ENCODE measurements at regions not wholly inside any gene's neighbourhood (a gene's known extent, or its start where the extent isn't known, plus 50 kb on each side); places are given as distances from the start of the nearest gene placed in this dataset.
"Not testable (repeated sequence)": the region's sequence is repeated elsewhere in the genome, so short reads cannot be mapped to it uniquely, and the experiment has no call there.

GRCh38 chr9:138174954-138175353 is 297.4 kb downstream of the CACNA1B start:
- not testable (repeated sequence) for H3K27me3 Mint-ChIP-seq, H3K27ac Mint-ChIP-seq, H3K4me1 Mint-ChIP-seq, H3K4me3 Mint-ChIP-seq, H3K36me3 Mint-ChIP-seq, H3K9me3 Mint-ChIP-seq

- H3K36me3 Mint-ChIP-seq, H3K4me1 Mint-ChIP-seq, H3K27me3 Mint-ChIP-seq, H3K4me3 Mint-ChIP-seq, H3K27ac Mint-ChIP-seq, H3K9me3 Mint-ChIP-seq: not testable (repeated sequence)
Observed at GRCh38 chr9:138175354-138175753, 297.8 kb downstream of the CACNA1B start.

- not testable (repeated sequence) for H3K9me3 Mint-ChIP-seq, H3K36me3 Mint-ChIP-seq, H3K4me3 Mint-ChIP-seq
Observed at GRCh38 chr9:138177091-138177490, 299.5 kb downstream of the CACNA1B start.

GRCh38 chr9:138179003-138179402 is 301.4 kb downstream of the CACNA1B start:
- not testable (repeated sequence) for H3K9me3 Mint-ChIP-seq, H3K27me3 Mint-ChIP-seq, H3K4me3 Mint-ChIP-seq, H3K4me1 Mint-ChIP-seq, H3K36me3 Mint-ChIP-seq, H3K27ac Mint-ChIP-seq

More at GRCh38 chr9:138177091-138177490, 299.5 kb downstream of the CACNA1B start:
- not testable (repeated sequence) for H3K27me3 Mint-ChIP-seq, H3K4me1 Mint-ChIP-seq, H3K27ac Mint-ChIP-seq

GRCh38 chr9:138179671-138180070 is 302.1 kb downstream of the CACNA1B start:
- not testable (repeated sequence) for H3K27me3 Mint-ChIP-seq, H3K4me1 Mint-ChIP-seq, H3K9me3 Mint-ChIP-seq, H3K4me3 Mint-ChIP-seq, H3K36me3 Mint-ChIP-seq, H3K27ac Mint-ChIP-seq

- not testable (repeated sequence) for H3K4me3 Mint-ChIP-seq, H3K9me3 Mint-ChIP-seq, H3K27me3 Mint-ChIP-seq, H3K36me3 Mint-ChIP-seq, H3K4me1 Mint-ChIP-seq, H3K27ac Mint-ChIP-seq
Observed at GRCh38 chr9:138181963-138182362, 304.4 kb downstream of the CACNA1B start.

GRCh38 chr9:138197156-138197555 is 319.6 kb downstream of the CACNA1B start:
- H3K4me1 Mint-ChIP-seq, H3K27me3 Mint-ChIP-seq, H3K36me3 Mint-ChIP-seq, H3K4me3 Mint-ChIP-seq, H3K27ac Mint-ChIP-seq, H3K9me3 Mint-ChIP-seq: not testable (repeated sequence)

- not testable (repeated sequence) for H3K9me3 Mint-ChIP-seq, H3K27me3 Mint-ChIP-seq, H3K27ac Mint-ChIP-seq, H3K4me1 Mint-ChIP-seq, H3K4me3 Mint-ChIP-seq, H3K36me3 Mint-ChIP-seq
Observed at GRCh38 chr9:138198963-138199362, 321.4 kb downstream of the CACNA1B start.

GRCh38 chr9:138199917-138200316 is 322.3 kb downstream of the CACNA1B start:
- not testable (repeated sequence) for H3K36me3 Mint-ChIP-seq, H3K9me3 Mint-ChIP-seq, H3K4me1 Mint-ChIP-seq, H3K27me3 Mint-ChIP-seq, H3K27ac Mint-ChIP-seq, H3K4me3 Mint-ChIP-seq

GRCh38 chr9:138200481-138201142 is 323.0 kb downstream of the CACNA1B start:
- not testable (repeated sequence) for H3K9me3 Mint-ChIP-seq

GRCh38 chr9:138201167-138201889 is 323.7 kb downstream of the CACNA1B start:
- H3K4me1 Mint-ChIP-seq, H3K9me3 Mint-ChIP-seq, H3K36me3 Mint-ChIP-seq, H3K4me3 Mint-ChIP-seq, H3K27me3 Mint-ChIP-seq, H3K27ac Mint-ChIP-seq: not testable (repeated sequence)

More at GRCh38 chr9:138200481-138201142, 323.0 kb downstream of the CACNA1B start:
- H3K36me3 Mint-ChIP-seq, H3K4me1 Mint-ChIP-seq, H3K27me3 Mint-ChIP-seq, H3K4me3 Mint-ChIP-seq, H3K27ac Mint-ChIP-seq: not testable (repeated sequence)

GRCh38 chr9:138202043-138202442 is 324.5 kb downstream of the CACNA1B start:
- not testable (repeated sequence) for H3K36me3 Mint-ChIP-seq, H3K4me3 Mint-ChIP-seq, H3K9me3 Mint-ChIP-seq, H3K27ac Mint-ChIP-seq, H3K27me3 Mint-ChIP-seq, H3K4me1 Mint-ChIP-seq

GRCh38 chr9:138203304-138203703 is 325.7 kb downstream of the CACNA1B start:
- not testable (repeated sequence) for H3K36me3 Mint-ChIP-seq, H3K27me3 Mint-ChIP-seq, H3K27ac Mint-ChIP-seq, H3K4me3 Mint-ChIP-seq, H3K4me1 Mint-ChIP-seq, H3K9me3 Mint-ChIP-seq

- H3K9me3 Mint-ChIP-seq, H3K4me1 Mint-ChIP-seq, H3K27me3 Mint-ChIP-seq, H3K27ac Mint-ChIP-seq, H3K4me3 Mint-ChIP-seq, H3K36me3 Mint-ChIP-seq: not testable (repeated sequence)
Observed at GRCh38 chr9:138203872-138204271, 326.3 kb downstream of the CACNA1B start.

- not testable (repeated sequence) for H3K27ac Mint-ChIP-seq, H3K9me3 Mint-ChIP-seq, H3K4me3 Mint-ChIP-seq, H3K4me1 Mint-ChIP-seq, H3K36me3 Mint-ChIP-seq, H3K27me3 Mint-ChIP-seq
Observed at GRCh38 chr9:138206108-138206507, 328.5 kb downstream of the CACNA1B start.

GRCh38 chr9:138207300-138208179 is 330.0 kb downstream of the CACNA1B start:
- not testable (repeated sequence) for H3K27me3 Mint-ChIP-seq, H3K4me1 Mint-ChIP-seq, H3K9me3 Mint-ChIP-seq, H3K36me3 Mint-ChIP-seq, H3K4me3 Mint-ChIP-seq, H3K27ac Mint-ChIP-seq
